ENCODE measurements at regions not wholly inside any gene's neighbourhood (a gene's known extent, or its start where the extent isn't known, plus 50 kb on each side); places are given as distances from the start of the nearest gene placed in this dataset.
"Not testable (repeated sequence)": the region's sequence is repeated elsewhere in the genome, so short reads cannot be mapped to it uniquely, and the experiment has no call there.

- not testable (repeated sequence) for TF ChIP-seq CTCF (IDR thresholded peaks at IDR 0.05); ZFX (IDR thresholded peaks at IDR 0.05; ENCODE audit: borderline replicate concordance)
Observed at GRCh38 chr13:87185138-87185537, 486.0 kb upstream of the SLITRK5 start.

Data from 22Rv1 (cell line).